OCI-LY1 (cell line): ENCODE measurements at regions not wholly inside any gene's neighbourhood (a gene's known extent, or its start where the extent isn't known, plus 50 kb on each side); places are given as distances from the start of the nearest gene placed in this dataset.

Source experiments
- H2AFZ ChIP-seq: fragments of 200-600 bp; sonication (generic), shearing (Covaris generic); 2 replicates; pipeline ENCODE4 v1.6.0; 2014; ENCODE audit warnings: antibody characterized with exemption, mild to moderate bottlenecking, low read length
- H3F3A ChIP-seq: fragments of 200-600 bp; sonication (generic), shearing (Covaris generic); 2 replicates; pipeline ENCODE4 v1.6.0; 2014; ENCODE audit warnings: mild to moderate bottlenecking, antibody characterized with exemption, low read length, moderate library complexity; ENCODE audit not compliant: insufficient read depth
- H3K27ac ChIP-seq: fragments of 200-600 bp; sonication (generic); 2 replicates; pipeline ENCODE4 v1.5.1; 2014; ENCODE audit warnings: low read length, mixed run types, mild to moderate bottlenecking, low read depth; ENCODE audit not compliant: poor library complexity, severe bottlenecking
- H3K27me3 ChIP-seq: fragments of 200-600 bp; sonication (generic); 2 replicates; pipeline ENCODE4 v1.6.0; 2014; ENCODE audit warnings: antibody characterized with exemption, mild to moderate bottlenecking, low read length, moderate library complexity; ENCODE audit not compliant: insufficient read depth
- H3K36me3 ChIP-seq: fragments of 200-600 bp; sonication (generic); 2 replicates; pipeline ENCODE4 v1.6.1; 2014; ENCODE audit warnings: mild to moderate bottlenecking, antibody characterized with exemption, low read length, moderate library complexity, mixed read lengths; ENCODE audit not compliant: insufficient read depth
- H3K4me1 ChIP-seq: fragments of 200-600 bp; sonication (generic); 2 replicates; pipeline ENCODE4 v1.5.1; 2014; ENCODE audit warnings: mild to moderate bottlenecking, low read length, moderate library complexity; ENCODE audit not compliant: insufficient read depth, severe bottlenecking
- H3K4me2 ChIP-seq: fragments of 200-600 bp; sonication (generic), shearing (Covaris generic); 2 replicates; pipeline ENCODE4 v1.6.1; 2014; ENCODE audit warnings: low read length
- H3K4me3 ChIP-seq: fragments of 200-600 bp; sonication (generic); 2 replicates; pipeline ENCODE4 v1.5.1; 2014; ENCODE audit warnings: low read length, low read depth, mild to moderate bottlenecking, mixed read lengths; ENCODE audit not compliant: poor library complexity, severe bottlenecking
- H3K79me2 ChIP-seq: fragments of 200-600 bp; shearing (Covaris generic); 2 replicates; pipeline ENCODE4 v1.6.1; 2016; ENCODE audit warnings: mixed run types, low read length, mixed read lengths; ENCODE audit not compliant: insufficient read depth
- H3K9ac ChIP-seq: fragments of 200-600 bp; sonication (generic), shearing (Covaris generic); 2 replicates; pipeline ENCODE4 v1.6.1; 2014; ENCODE audit warnings: mild to moderate bottlenecking, low read length, mixed read lengths
- H3K9me2 ChIP-seq: fragments of 200-600 bp; sonication (generic), shearing (Covaris generic); 2 replicates; pipeline ENCODE4 v1.6.1; 2014; ENCODE audit warnings: low read depth, mild to moderate bottlenecking, low read length, mixed read lengths
- H3K9me3 ChIP-seq: fragments of 200-600 bp; shearing (Covaris generic); 2 replicates; pipeline ENCODE4 v1.6.1; 2014; ENCODE audit warnings: low read length, mixed read lengths
- H4K20me1 ChIP-seq: fragments of 200-600 bp; sonication (generic), shearing (Covaris generic); 2 replicates; pipeline ENCODE4 v1.6.0; 2016; ENCODE audit warnings: mild to moderate bottlenecking, low read length; ENCODE audit not compliant: insufficient read depth
- EZH2 ChIP-seq: fragments of 200-600 bp; sonication (generic), shearing (Covaris generic); IDR thresholded peaks from 2 replicates; pipeline ENCODE4 v1.8.0; 2017; ENCODE audit warnings: borderline replicate concordance, mixed run types, mild to moderate bottlenecking, antibody characterized with exemption, low read length, moderate library complexity, mixed read lengths
- TF ChIP-seq, protein P1 (sequence below): fragments of 200-600 bp; sonication (generic), shearing (Covaris generic); IDR thresholded peaks from 2 replicates; pipeline ENCODE4 v1.5.1; 2017; ENCODE audit warnings: mild to moderate bottlenecking, antibody characterized with exemption, low read length, moderate library complexity, mixed read lengths

DNA sequence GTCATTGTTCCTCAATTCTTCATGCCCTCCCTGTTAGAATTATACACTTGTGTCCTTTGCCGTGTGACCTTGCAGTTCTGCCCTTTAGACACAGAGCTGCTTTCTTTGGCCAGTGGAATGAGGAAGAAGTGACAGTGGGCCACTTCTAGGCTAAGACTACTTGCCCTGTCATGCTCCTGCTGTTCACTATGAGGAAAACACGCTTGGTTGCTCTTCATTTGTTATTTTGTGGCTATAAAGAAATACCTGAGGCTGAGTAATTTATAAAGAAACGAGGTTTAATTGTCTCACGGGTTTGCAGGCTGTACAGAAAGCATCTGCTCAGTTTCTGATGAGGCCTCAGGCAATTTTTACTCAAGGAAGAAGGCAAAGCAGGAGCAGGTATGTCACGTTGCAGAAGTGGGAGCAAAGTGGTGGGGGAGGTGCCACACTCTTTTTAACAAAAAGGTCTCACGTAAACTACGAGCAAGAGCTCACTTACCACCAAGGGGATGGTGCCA is 279.1 kb upstream of the DMAC1 start:
- Histone ChIP-seq H3K36me3 (no peaks in the 10 kb centered on the region), H3K4me1 (peaks cover 7% of the 10 kb centered on the region), H3K4me2 (no peak overlapping the region), H3K27ac (no peak overlapping the region), H3F3A (no peaks in the 10 kb centered on the region), H3K9me2 (no peaks in the 10 kb centered on the region), H4K20me1 (no peaks in the 10 kb centered on the region), H2AFZ (no peak overlapping the region), H3K9ac (no peak overlapping the region), H3K79me2 (no peaks in the 10 kb centered on the region), H3K9me3 (no peaks in the 10 kb centered on the region), H3K27me3 (no peaks in the 10 kb centered on the region), H3K4me3 (no peak overlapping the region)
- TF ChIP-seq, protein P1, sequence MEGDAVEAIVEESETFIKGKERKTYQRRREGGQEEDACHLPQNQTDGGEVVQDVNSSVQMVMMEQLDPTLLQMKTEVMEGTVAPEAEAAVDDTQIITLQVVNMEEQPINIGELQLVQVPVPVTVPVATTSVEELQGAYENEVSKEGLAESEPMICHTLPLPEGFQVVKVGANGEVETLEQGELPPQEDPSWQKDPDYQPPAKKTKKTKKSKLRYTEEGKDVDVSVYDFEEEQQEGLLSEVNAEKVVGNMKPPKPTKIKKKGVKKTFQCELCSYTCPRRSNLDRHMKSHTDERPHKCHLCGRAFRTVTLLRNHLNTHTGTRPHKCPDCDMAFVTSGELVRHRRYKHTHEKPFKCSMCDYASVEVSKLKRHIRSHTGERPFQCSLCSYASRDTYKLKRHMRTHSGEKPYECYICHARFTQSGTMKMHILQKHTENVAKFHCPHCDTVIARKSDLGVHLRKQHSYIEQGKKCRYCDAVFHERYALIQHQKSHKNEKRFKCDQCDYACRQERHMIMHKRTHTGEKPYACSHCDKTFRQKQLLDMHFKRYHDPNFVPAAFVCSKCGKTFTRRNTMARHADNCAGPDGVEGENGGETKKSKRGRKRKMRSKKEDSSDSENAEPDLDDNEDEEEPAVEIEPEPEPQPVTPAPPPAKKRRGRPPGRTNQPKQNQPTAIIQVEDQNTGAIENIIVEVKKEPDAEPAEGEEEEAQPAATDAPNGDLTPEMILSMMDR = no peak
- TF ChIP-seq EZH2 = no peak

DNA sequence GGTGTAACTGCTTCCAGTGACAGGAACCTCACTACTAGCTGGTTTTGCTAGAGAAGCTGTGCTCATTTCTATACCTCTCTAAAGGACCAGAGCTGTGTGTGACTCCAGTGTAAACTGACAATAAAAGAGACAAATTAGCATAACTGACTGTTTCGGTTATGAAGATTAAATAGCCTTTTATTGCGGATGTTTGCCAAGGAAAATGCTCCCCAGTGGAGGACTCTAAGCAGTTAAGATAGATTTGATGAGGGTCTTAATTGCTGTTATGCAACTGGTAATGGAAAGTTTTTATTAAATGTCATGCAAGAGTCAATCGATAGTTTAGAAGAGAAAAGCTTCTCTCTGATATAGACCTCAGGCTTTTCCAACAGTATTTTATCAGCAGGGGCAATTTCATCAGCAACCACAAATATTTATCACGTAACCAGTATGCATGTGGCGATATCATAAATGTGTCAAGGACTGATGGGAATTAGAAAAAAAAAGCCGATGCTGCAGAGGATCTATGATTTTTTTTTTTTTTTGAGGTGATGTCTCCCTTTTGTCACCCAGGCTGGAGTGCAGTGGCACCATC is 275.2 kb upstream of the DMAC1 start:
- Histone ChIP-seq H4K20me1 (no peaks in the 10 kb centered on the region), H3K4me3 (no peak overlapping the region), H3K36me3 (no peaks in the 10 kb centered on the region), H3K27me3 (no peaks in the 10 kb centered on the region), H3K9ac (no peak overlapping the region), H3K9me2 (no peaks in the 10 kb centered on the region), H3K9me3 (no peaks in the 10 kb centered on the region), H3F3A (no peaks in the 10 kb centered on the region), H3K4me1 (peaks cover 7% of the 10 kb centered on the region), H3K4me2 (no peak overlapping the region), H3K79me2 (no peaks in the 10 kb centered on the region), H3K27ac (no peak overlapping the region), H2AFZ (no peak overlapping the region)
- TF ChIP-seq EZH2 = no peak
- TF ChIP-seq, protein P1 = no peak

DNA sequence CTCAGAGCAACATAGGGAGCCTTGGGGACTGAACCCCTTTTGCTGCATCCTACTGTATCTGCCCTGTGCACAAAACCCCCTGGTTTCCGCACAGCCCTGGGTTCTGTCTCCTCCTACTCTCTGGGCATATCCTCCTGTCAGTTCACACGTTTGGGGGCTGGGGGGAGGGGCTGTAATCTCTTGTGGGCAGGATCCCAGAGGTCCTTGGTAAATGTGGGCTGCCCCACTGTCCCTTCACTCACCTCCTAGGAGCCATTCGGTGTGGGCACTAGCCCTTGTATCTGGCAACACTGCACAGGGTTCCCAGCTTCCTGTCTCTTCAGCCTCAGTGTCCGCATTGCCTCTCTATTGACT is 271.8 kb upstream of the DMAC1 start:
- Histone ChIP-seq H3K27ac (no peak overlapping the region), H3K36me3 (no peaks in the 10 kb centered on the region), H3F3A (no peaks in the 10 kb centered on the region), H3K9ac (no peak overlapping the region), H3K4me2 (no peak overlapping the region), H3K27me3 (no peaks in the 10 kb centered on the region), H3K4me3 (no peak overlapping the region), H3K4me1 (no peaks in the 10 kb centered on the region), H3K79me2 (no peaks in the 10 kb centered on the region), H2AFZ (no peak overlapping the region), H4K20me1 (no peaks in the 10 kb centered on the region), H3K9me3 (no peaks in the 10 kb centered on the region), H3K9me2 (no peaks in the 10 kb centered on the region)
- TF ChIP-seq, protein P1 = no peak
- TF ChIP-seq EZH2 = no peak
